ENCODE measurements at regions not wholly inside any gene's neighbourhood (a gene's known extent, or its start where the extent isn't known, plus 50 kb on each side); places are given as distances from the start of the nearest gene placed in this dataset.

GRCh38 chr3:28891485-28891884 is 389.4 kb upstream of the RBMS3 start:
- Histone ChIP-seq H3K9me3 (no peaks in the 10 kb centered on the region), H3K27me3 (ENCODE audit: insufficient read depth in 3 of 3, low read length in 2 of 3) (no peaks in the 10 kb centered on the region), H3K4me3 (no peak overlapping the region), H3K4me1 (no peaks in the 10 kb centered on the region), H3K36me3 (ENCODE audit: insufficient read depth in 1 of 2, low read depth in 1 of 2) (no peaks in the 10 kb centered on the region), H3K27ac (no peak overlapping the region)
- intact Hi-C loops (cut with DNase I): no loop called here
- TF ChIP-seq CTCF (IDR thresholded peaks at IDR 0.05): no peak
- ATAC-seq (no peak), DNase-seq (no peak)
- WGBS, 3 donors: 81 to 97% (median 85%) methylated on average over 4 of the region's 4 CpGs

- intact Hi-C loops (cut with DNase I): no loop called here
- no peak overlapping the region for H3K4me3 ChIP-seq
- no peak for ATAC-seq
- TF ChIP-seq CTCF (IDR thresholded peaks at IDR 0.05): no peak
- no peak overlapping the region for H3K27ac ChIP-seq
- no peaks in the 10 kb centered on the region for H3K9me3 ChIP-seq
- WGBS, 3 donors: 61 to 68% (median 67%) methylated on average over 1 of the region's 1 CpG
- H3K27me3 ChIP-seq (ENCODE audit: insufficient read depth in 3 of 3, low read length in 2 of 3): no peaks in the 10 kb centered on the region
- no peaks in the 10 kb centered on the region for H3K36me3 ChIP-seq (ENCODE audit: insufficient read depth in 1 of 2, low read depth in 1 of 2)
- no peaks in the 10 kb centered on the region for H3K4me1 ChIP-seq
- no peak for DNase-seq
Observed at GRCh38 chr3:28900301-28900700, 380.6 kb upstream of the RBMS3 start.

GRCh38 chr3:28901018-28901417 is 379.9 kb upstream of the RBMS3 start:
- H3K9me3 ChIP-seq: no peaks in the 10 kb centered on the region
- ATAC-seq: peak in 1 of 4 donors; percentile 45
- no peaks in the 10 kb centered on the region for H3K36me3 ChIP-seq (ENCODE audit: insufficient read depth in 1 of 2, low read depth in 1 of 2)
- intact Hi-C loops (cut with DNase I): no loop called here
- no peak for TF ChIP-seq CTCF (IDR thresholded peaks at IDR 0.05)
- DNase-seq: no peak
- no peak overlapping the region for H3K27ac ChIP-seq
- no peak overlapping the region for H3K4me3 ChIP-seq
- no peaks in the 10 kb centered on the region for H3K4me1 ChIP-seq
- H3K27me3 ChIP-seq (ENCODE audit: insufficient read depth in 3 of 3, low read length in 2 of 3): no peaks in the 10 kb centered on the region

- TF ChIP-seq CTCF (IDR thresholded peaks at IDR 0.05): no peak
- no peaks in the 10 kb centered on the region for H3K4me1 ChIP-seq
- no peaks in the 10 kb centered on the region for H3K36me3 ChIP-seq (ENCODE audit: insufficient read depth in 1 of 2, low read depth in 1 of 2)
- ATAC-seq: no peak
- H3K27me3 ChIP-seq (ENCODE audit: insufficient read depth in 3 of 3, low read length in 2 of 3): no peaks in the 10 kb centered on the region
- peak in 1 of 2 donors; percentile 10 for DNase-seq
- H3K4me3 ChIP-seq: no peak overlapping the region
- no peak overlapping the region for H3K27ac ChIP-seq
- WGBS, 3 donors: 97 to 98% (median 98%) methylated on average over 24 to 30 of the region's 30 CpGs
- no peaks in the 10 kb centered on the region for H3K9me3 ChIP-seq
- intact Hi-C loops (cut with DNase I): no loop called here
Observed at GRCh38 chr3:28903171-28903601, 377.7 kb upstream of the RBMS3 start.

GRCh38 chr3:28905798-28906197 is 375.1 kb upstream of the RBMS3 start:
- 76 to 87% (median 79%) methylated on average over 3 of the region's 3 CpGs for WGBS, 3 donors
- Histone ChIP-seq H3K27me3 (ENCODE audit: insufficient read depth in 3 of 3, low read length in 2 of 3) (no peaks in the 10 kb centered on the region), H3K9me3 (no peaks in the 10 kb centered on the region), H3K4me1 (no peaks in the 10 kb centered on the region), H3K36me3 (ENCODE audit: insufficient read depth in 1 of 2, low read depth in 1 of 2) (no peaks in the 10 kb centered on the region), H3K4me3 (no peak overlapping the region), H3K27ac (no peak overlapping the region)
- TF ChIP-seq CTCF (IDR thresholded peaks at IDR 0.05): no peak
- DNase-seq (no peak), ATAC-seq (no peak)
- intact Hi-C loops (cut with DNase I): no loop called here

Data from psoas muscle (tissue), 7 donors.